Forelimb muscle (tissue), 1 donor: ENCODE measurements at regions not wholly inside any gene's neighbourhood (a gene's known extent, or its start where the extent isn't known, plus 50 kb on each side); places are given as distances from the start of the nearest gene placed in this dataset.
A peak's percentile ranks its signal among the peaks of the same experiment; 100 is the strongest.

Source experiments
- DNase-seq: peaks from one replicate; pipeline ENCODE4 v3.0.0-alpha.2; 2013; ENCODE audit warnings: low read depth

GRCh38 chr2:136468799-136469369, 296.5 kb upstream of the THSD7B start:
- DNase-seq, result no peak

- no peak for DNase-seq
Observed at GRCh38 chr2:136452528-136452927, 312.8 kb upstream of the THSD7B start.

GRCh38 chr2:136448986-136449780, 316.2 kb upstream of the THSD7B start:
- no peak for DNase-seq

GRCh38 chr2:136448432-136448831, 316.9 kb upstream of the THSD7B start:
- DNase-seq, result no peak

- DNase-seq, result no peak
Observed at GRCh38 chr2:136444323-136444722, 321.0 kb upstream of the THSD7B start.

GRCh38 chr2:136443661-136444060, 321.7 kb upstream of the THSD7B start:
- no peak for DNase-seq

- DNase-seq, result no peak
Observed at GRCh38 chr2:136441979-136442714, 323.2 kb upstream of the THSD7B start.

- no peak for DNase-seq
Observed at GRCh38 chr2:136439064-136439676, 321.2 kb upstream of the CXCR4 start.

- DNase-seq, result no peak
Observed at GRCh38 chr2:136437461-136437860, 319.5 kb upstream of the CXCR4 start.

- no peak for DNase-seq
Observed at GRCh38 chr2:136436936-136437335, 319.0 kb upstream of the CXCR4 start.

GRCh38 chr2:136434251-136434715, 316.3 kb upstream of the CXCR4 start:
- no peak for DNase-seq

- DNase-seq, result no peak
Observed at GRCh38 chr2:136433261-136433660, 315.3 kb upstream of the CXCR4 start.

- no peak for DNase-seq
Observed at GRCh38 chr2:136424112-136424511, 306.2 kb upstream of the CXCR4 start.

- peak; percentile 26 for DNase-seq
Observed at GRCh38 chr2:136423516-136423996, 305.6 kb upstream of the CXCR4 start.

- no peak for DNase-seq
Observed at GRCh38 chr2:136422512-136422911, 304.6 kb upstream of the CXCR4 start.

- DNase-seq, result no peak
Observed at GRCh38 chr2:136420346-136420745, 302.4 kb upstream of the CXCR4 start.

GRCh38 chr2:136411946-136412345, 294.0 kb upstream of the CXCR4 start:
- no peak for DNase-seq

GRCh38 chr2:136410673-136411072, 292.7 kb upstream of the CXCR4 start:
- no peak for DNase-seq

GRCh38 chr2:136408795-136409194, 290.8 kb upstream of the CXCR4 start:
- DNase-seq, result no peak

- DNase-seq, result no peak
Observed at GRCh38 chr2:136407952-136408318, 290.0 kb upstream of the CXCR4 start.

GRCh38 chr2:136407117-136407951, 289.4 kb upstream of the CXCR4 start:
- no peak for DNase-seq
